VCaP (cell line): ENCODE measurements at regions not wholly inside any gene's neighbourhood (a gene's known extent, or its start where the extent isn't known, plus 50 kb on each side); places are given as distances from the start of the nearest gene placed in this dataset.
"Not testable (repeated sequence)": the region's sequence is repeated elsewhere in the genome, so short reads cannot be mapped to it uniquely, and the experiment has no call there.

Source experiments
- H3K27ac ChIP-seq: fragments of 450-650 bp; 2 replicates; pipeline ENCODE4 v1.5.1; 2017
- TF ChIP-seq, protein P1 (sequence below): fragments of 450-650 bp; conservative IDR thresholded peaks from 2 replicates; pipeline ENCODE4 v1.5.1; 2017; ENCODE audit warnings: mild to moderate bottlenecking, moderate library complexity

DNA sequence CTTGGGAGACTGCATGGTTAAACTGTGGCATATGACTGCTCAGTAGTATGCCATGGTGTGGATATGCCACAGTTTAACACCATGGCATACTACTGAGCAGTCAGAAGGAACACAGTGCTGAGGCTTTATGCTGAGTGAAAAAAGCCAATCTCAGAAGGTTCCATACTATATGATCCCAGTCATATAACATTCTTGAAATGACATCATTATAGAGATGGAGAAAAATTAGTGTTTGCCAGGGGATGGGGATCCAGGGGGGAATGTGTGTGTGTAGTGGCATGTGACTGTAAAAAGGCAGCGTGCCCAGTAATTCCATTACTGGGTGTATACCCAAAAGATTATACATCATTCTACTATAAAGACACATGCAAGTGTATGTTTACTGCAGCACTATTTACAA lies 85.8 kb downstream of the FOXF2 start:
- TF ChIP-seq, protein P1, sequence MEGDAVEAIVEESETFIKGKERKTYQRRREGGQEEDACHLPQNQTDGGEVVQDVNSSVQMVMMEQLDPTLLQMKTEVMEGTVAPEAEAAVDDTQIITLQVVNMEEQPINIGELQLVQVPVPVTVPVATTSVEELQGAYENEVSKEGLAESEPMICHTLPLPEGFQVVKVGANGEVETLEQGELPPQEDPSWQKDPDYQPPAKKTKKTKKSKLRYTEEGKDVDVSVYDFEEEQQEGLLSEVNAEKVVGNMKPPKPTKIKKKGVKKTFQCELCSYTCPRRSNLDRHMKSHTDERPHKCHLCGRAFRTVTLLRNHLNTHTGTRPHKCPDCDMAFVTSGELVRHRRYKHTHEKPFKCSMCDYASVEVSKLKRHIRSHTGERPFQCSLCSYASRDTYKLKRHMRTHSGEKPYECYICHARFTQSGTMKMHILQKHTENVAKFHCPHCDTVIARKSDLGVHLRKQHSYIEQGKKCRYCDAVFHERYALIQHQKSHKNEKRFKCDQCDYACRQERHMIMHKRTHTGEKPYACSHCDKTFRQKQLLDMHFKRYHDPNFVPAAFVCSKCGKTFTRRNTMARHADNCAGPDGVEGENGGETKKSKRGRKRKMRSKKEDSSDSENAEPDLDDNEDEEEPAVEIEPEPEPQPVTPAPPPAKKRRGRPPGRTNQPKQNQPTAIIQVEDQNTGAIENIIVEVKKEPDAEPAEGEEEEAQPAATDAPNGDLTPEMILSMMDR, result no peak

DNA sequence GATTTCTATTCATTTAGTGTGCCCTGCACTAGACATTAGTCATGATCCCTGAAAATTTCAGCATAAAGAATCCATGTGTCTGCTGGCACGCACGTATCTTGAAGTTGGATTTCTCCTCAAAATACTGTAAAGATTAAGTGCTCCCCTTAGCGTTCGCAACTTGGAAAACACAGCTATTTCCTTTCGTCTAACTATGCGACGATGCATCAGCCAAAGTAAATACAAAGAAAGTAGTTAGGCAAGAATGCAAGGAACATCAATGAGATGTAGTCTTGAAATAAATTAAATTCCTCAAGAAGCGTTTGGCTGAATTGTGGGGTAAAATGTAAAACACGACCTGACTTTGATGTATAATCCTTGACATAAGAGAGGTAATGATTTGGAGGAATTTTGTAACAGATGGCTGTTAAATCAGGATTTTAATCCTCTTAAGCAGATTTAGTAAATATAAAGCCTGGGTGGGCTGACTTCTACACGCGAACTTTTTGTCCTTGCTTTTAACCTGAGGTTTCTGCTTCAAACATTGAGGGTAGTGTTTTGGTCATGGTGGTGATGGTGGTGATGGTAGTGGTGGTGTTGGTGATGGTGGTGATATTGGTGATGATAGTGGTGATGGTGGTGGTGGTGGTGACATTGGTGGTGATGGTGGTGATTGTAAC lies 88.2 kb downstream of the FOXF2 start:
- TF ChIP-seq, protein P1, result peak; percentile 31
- H3K27ac ChIP-seq, result no peak overlapping the region

More for the DNA sequence above, 85.8 kb downstream of the FOXF2 start:
- no peak overlapping the region for H3K27ac ChIP-seq

DNA sequence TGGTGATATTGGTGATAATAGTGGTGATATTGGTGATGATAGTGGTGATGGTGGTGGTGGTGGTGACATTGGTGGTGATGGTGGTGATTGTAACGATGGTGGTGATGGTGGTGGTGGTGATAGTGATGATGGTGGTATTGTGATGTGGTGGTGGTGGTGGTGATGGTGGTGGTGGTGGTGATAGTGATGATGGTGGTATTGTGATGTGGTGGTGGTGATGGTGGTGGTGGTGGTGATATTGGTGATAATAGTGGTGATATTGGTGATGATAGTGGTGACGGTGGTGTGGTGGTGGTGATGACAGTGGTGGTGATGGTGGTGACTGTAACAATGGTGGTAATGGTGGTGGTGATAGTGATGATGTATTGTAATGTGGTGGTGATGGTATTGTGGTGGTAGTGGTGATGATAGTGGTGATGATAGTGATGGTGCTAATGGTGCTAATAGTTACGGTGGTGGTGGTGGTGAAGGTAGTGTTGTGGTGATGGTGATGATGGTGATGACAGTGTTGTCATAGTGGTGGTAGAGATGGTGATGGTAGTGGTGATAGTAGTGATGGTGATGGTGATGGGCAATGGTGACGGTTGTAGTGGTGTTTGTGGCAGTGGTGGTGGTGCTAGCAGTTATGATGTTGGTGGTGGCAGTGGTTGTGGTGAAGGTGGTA lies 88.9 kb downstream of the FOXF2 start:
- H3K27ac ChIP-seq, result not testable (repeated sequence)

DNA sequence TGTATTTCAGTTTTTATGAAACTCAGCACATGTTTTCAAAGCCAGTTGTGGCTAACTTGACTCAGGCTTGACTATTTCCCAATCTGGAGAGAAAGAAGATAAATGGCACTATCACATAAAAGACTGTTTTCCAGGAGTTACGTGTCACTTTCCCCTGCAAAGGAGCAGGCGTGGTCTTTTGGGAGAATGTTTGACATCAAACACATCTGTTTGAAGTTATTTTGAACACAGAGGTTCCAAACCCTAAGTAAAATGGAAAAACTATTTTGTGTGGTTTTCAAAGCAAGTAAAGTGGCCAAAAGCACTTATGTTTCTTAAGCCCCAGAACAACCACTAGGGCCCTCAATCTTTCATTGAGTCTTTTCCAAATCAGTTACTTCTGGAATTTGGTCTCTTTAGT lies 89.7 kb downstream of the FOXF2 start:
- TF ChIP-seq, protein P1, result no peak
- H3K27ac ChIP-seq, result no peak overlapping the region

DNA sequence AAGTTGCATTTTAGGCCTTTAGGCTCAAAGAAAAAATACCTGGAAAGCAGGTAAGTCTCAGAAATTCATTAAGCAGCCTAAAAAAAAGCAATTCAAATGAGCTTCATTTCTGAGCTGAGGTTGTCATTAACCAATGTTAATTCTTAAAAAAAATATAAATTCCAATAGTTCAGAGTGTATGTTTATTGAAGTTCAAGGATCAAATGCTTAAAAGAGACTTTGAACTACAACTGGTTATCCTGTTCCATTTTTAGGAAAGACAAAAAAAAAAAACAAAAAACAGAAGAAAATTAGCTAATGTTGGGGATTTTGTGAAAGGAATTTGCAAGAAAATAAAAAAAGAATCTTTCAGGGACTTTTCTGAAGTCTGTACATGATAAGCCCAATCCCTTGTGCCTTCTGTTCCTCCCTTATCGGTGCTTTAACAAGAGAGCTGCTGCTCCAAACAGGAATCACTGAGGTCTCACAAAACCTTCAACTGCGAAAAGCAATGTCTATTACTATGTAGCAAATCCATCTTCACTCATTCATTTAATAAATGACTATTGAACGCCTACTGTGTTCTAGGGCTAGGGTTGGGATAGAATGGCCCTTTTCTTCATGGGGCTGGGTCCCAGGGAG lies 90.3 kb downstream of the FOXF2 start:
- no peak overlapping the region for H3K27ac ChIP-seq
- TF ChIP-seq, protein P1, result no peak

DNA sequence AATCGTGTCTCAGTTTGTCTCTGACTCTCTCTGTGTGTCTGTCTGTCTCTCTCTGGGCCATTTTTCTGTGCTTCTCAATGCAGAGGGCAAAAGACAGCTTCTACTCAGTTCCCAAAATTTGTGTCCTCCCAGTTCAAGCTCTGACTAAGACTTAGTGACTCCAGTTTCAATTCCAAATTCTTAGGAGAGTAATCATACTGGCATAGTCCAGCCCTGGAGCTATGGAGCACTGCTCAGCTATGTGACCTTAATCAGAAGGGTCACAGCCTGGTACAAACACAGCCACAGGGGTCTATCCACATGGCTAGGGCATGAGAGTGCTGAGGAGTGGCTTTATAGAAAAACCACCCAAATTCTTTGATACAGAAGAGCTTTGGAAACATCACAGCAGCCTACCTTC lies 91.9 kb downstream of the FOXF2 start:
- TF ChIP-seq, protein P1, result no peak
- H3K27ac ChIP-seq, result no peak overlapping the region

DNA sequence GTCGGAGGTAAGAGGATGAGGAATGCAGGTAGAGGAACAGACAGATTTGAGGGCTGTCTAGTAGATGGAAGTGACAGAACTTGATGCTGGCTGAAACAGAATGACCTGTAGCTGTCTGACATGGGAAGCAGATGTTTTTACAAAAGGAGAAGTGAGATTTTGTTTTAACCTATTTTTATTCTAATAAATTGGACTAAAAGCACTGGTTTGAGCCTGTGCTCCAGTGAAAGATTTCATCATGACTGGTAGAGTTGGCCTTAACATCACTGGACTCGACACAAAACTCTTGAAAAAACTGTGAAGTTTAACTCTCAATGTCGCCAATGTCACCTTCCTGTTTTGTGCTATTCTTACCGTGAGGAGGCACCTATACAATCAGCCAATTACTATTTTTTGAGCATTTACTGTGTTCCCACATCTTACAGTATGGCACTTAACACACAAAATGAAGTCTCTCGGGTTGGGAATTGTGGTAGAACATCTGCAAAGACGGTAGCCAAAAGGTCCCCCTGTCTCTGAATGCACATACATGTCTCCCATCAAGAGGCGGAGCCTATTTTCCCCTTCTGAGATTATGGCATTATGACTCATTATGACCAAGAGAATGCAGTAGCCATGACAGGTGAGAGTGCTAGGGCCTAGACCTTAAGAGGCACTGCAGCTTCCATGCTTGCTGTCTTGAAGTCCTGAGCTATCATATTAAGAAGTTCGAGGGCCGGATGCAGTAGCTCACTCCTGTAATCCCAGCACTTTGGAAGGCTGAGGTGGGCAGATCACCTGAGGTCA lies 93.2 kb downstream of the FOXF2 start:
- H3K27ac ChIP-seq, result no peak overlapping the region
- TF ChIP-seq, protein P1, result no peak
